ENCODE measurements at regions not wholly inside any gene's neighbourhood (a gene's known extent, or its start where the extent isn't known, plus 50 kb on each side); places are given as distances from the start of the nearest gene placed in this dataset.
"Not testable (repeated sequence)": the region's sequence is repeated elsewhere in the genome, so short reads cannot be mapped to it uniquely, and the experiment has no call there.

DNA sequence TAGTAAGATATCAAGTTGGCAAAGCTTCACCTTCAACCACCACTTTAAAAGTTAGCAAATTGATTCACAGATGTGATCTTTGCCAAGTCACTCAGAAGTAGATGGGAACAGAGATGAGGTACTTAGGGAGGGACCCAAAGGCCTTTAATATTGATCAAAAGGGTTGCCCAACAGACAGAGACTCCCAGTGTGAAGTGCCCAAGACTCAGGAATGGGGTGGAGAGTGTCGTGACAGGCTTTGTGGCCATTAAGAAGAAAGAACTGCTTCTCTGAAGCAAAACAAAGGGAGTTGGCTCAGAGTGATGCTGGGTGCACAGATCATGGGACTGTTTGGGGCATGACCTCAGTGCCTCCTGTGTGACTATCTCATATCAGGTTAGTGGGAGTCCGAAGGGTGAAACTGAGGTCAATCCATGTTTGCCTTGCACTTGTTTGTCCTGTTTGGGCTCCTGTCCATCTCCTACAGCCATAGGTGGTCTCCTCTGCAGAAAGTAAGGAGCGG is 132.3 kb downstream of the APIP start:
- CTCF ChIA-PET, result no interaction called here

GRCh38 chr11:34781826-34782225 is 134.4 kb downstream of the APIP start:
- POLR2A ChIA-PET, result not testable (repeated sequence)

More for the DNA sequence above, 132.3 kb downstream of the APIP start:
- H3K79me2 ChIP-seq (ENCODE audit: insufficient read depth), result no peaks in the 10 kb centered on the region
- H3K36me3 ChIP-seq (replicated peaks in 1 of 2; ENCODE audit: control insufficient read depth in 1 of 2, insufficient read depth in 2 of 2, low read length in 1 of 2), result no peaks in the 10 kb centered on the region
- DNase-seq, result no peak
- no peaks in the 10 kb centered on the region for H3K4me1 ChIP-seq (ENCODE audit: control insufficient read depth in 1 of 2, insufficient read depth in 2 of 2, low read depth in 1 of 2, low read length in 1 of 2)
- H3K4me2 ChIP-seq, result no peak overlapping the region
- 43% methylated on average over 3 of the region's 3 CpGs for WGBS (ENCODE audit: low lambda C conversion rate)
- H3K27ac ChIP-seq (ENCODE audit: low read depth in 2 of 2, low read length in 1 of 2), result no peak overlapping the region
- TF ChIP-seq USF1 (IDR thresholded peaks at IDR 0.05; ENCODE audit: borderline replicate concordance, low read depth) (no peak), FOSL2 (IDR thresholded peaks at IDR 0.05; ENCODE audit: borderline replicate concordance, low read depth) (no peak)
- H3K4me3 ChIP-seq (ENCODE audit: low read depth in 2 of 2, low read length in 1 of 2), result no peak overlapping the region
- no peaks in the 10 kb centered on the region for H4K20me1 ChIP-seq (ENCODE audit: insufficient read depth)
- no peaks in the 10 kb centered on the region for H3K9me2 ChIP-seq
- no peaks in the 10 kb centered on the region for H3K9me3 ChIP-seq
- no peak overlapping the region for H3K9ac ChIP-seq
- POLR2A ChIA-PET, result no interaction called here
- H3K27me3 ChIP-seq (ENCODE audit: insufficient read depth), result no peaks in the 10 kb centered on the region
- no peaks in the 10 kb centered on the region for H3F3A ChIP-seq (replicated peaks; ENCODE audit: insufficient read depth)
- no peak overlapping the region for H2AFZ ChIP-seq (ENCODE audit: low read depth)

GRCh38 chr11:34775417-34775888 is 140.7 kb downstream of the APIP start:
- Histone ChIP-seq H3K4me2 (no peak overlapping the region), H3K9me3 (no peaks in the 10 kb centered on the region), H3F3A (replicated peaks; ENCODE audit: insufficient read depth) (no peaks in the 10 kb centered on the region), H3K4me3 (ENCODE audit: low read depth in 2 of 2, low read length in 1 of 2) (no peak overlapping the region), H4K20me1 (ENCODE audit: insufficient read depth) (no peaks in the 10 kb centered on the region), H3K4me1 (ENCODE audit: control insufficient read depth in 1 of 2, insufficient read depth in 2 of 2, low read depth in 1 of 2, low read length in 1 of 2) (no peaks in the 10 kb centered on the region), H3K36me3 (replicated peaks in 1 of 2; ENCODE audit: control insufficient read depth in 1 of 2, insufficient read depth in 2 of 2, low read length in 1 of 2) (no peaks in the 10 kb centered on the region), H3K9me2 (no peaks in the 10 kb centered on the region), H2AFZ (ENCODE audit: low read depth) (no peak overlapping the region), H3K27me3 (ENCODE audit: insufficient read depth) (no peaks in the 10 kb centered on the region), H3K79me2 (ENCODE audit: insufficient read depth) (no peaks in the 10 kb centered on the region), H3K9ac (no peak overlapping the region), H3K27ac (ENCODE audit: low read depth in 2 of 2, low read length in 1 of 2) (no peak overlapping the region)
- DNase-seq, result no peak
- 44% methylated on average over 4 of the region's 4 CpGs for WGBS (ENCODE audit: low lambda C conversion rate)
- TF ChIP-seq RXRA (IDR thresholded peaks at IDR 0.05; ENCODE audit: borderline replicate concordance, low read depth) (no peak), RFX5 (IDR thresholded peaks at IDR 0.05; ENCODE audit: low read length) (no peak), SMC3 (IDR thresholded peaks at IDR 0.05; ENCODE audit: low read depth, low read length) (no peak), YY1 (IDR thresholded peaks at IDR 0.05; ENCODE audit: low read depth) (no peak), NRF1 (IDR thresholded peaks at IDR 0.05; ENCODE audit: low read depth, low read length) (no peak), SIN3A (IDR thresholded peaks at IDR 0.05; ENCODE audit: borderline replicate concordance, low read depth, low read length) (no peak), TCF12 (IDR thresholded peaks at IDR 0.05) (no peak)
- TF ChIP-seq, protein P1, sequence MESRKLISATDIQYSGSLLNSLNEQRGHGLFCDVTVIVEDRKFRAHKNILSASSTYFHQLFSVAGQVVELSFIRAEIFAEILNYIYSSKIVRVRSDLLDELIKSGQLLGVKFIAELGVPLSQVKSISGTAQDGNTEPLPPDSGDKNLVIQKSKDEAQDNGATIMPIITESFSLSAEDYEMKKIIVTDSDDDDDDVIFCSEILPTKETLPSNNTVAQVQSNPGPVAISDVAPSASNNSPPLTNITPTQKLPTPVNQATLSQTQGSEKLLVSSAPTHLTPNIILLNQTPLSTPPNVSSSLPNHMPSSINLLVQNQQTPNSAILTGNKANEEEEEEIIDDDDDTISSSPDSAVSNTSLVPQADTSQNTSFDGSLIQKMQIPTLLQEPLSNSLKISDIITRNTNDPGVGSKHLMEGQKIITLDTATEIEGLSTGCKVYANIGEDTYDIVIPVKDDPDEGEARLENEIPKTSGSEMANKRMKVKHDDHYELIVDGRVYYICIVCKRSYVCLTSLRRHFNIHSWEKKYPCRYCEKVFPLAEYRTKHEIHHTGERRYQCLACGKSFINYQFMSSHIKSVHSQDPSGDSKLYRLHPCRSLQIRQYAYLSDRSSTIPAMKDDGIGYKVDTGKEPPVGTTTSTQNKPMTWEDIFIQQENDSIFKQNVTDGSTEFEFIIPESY (IDR thresholded peaks at IDR 0.05; ENCODE audit: borderline replicate concordance, low read depth), result no peak
- POLR2A ChIA-PET, result no interaction called here
- CTCF ChIA-PET, result interaction anchor here (1.5 kb wide), 1 partner anchor 17 kb away, joined by 3 read pairs; no protein-coding TSS in a partner anchor

More at GRCh38 chr11:34781826-34782225, 134.4 kb downstream of the APIP start:
- H3K9me3 ChIP-seq; H3K9ac ChIP-seq; H3K36me3 ChIP-seq (replicated peaks in 1 of 2; ENCODE audit: control insufficient read depth in 1 of 2, insufficient read depth in 2 of 2, low read length in 1 of 2); H3K4me3 ChIP-seq (ENCODE audit: low read depth in 2 of 2, low read length in 1 of 2); H3K79me2 ChIP-seq (ENCODE audit: insufficient read depth); DNase-seq; H3K4me2 ChIP-seq; H2AFZ ChIP-seq (ENCODE audit: low read depth); H3K27ac ChIP-seq (ENCODE audit: low read depth in 2 of 2, low read length in 1 of 2); H4K20me1 ChIP-seq (ENCODE audit: insufficient read depth); CTCF ChIA-PET; H3K9me2 ChIP-seq; H3K27me3 ChIP-seq (ENCODE audit: insufficient read depth); H3K4me1 ChIP-seq (ENCODE audit: control insufficient read depth in 1 of 2, insufficient read depth in 2 of 2, low read depth in 1 of 2, low read length in 1 of 2); H3F3A ChIP-seq (replicated peaks; ENCODE audit: insufficient read depth): not testable (repeated sequence)
